HCT116 (cell line): ENCODE measurements at regions not wholly inside any gene's neighbourhood (a gene's known extent, or its start where the extent isn't known, plus 50 kb on each side); places are given as distances from the start of the nearest gene placed in this dataset.

Experiments
- CEBPB ChIP-seq: IDR thresholded peaks from 2 replicates; pipeline ENCODE4 v1.6.1; 2012; ENCODE audit warnings: low read depth
- CTCF ChIP-seq, 3 experiments: fragments of 200-600 bp in 1 of 3; sonication (generic) in 1 of 3; IDR thresholded peaks in 2 of 3; conservative IDR thresholded peaks in 1 of 3; 2 replicates each; pipeline ENCODE4 v1.5.1; 2012 to 2017; ENCODE audit warnings: low read depth in 2 of 3, low read length in 2 of 3, antibody characterized with exemption in 1 of 3, borderline replicate concordance in 1 of 3, control low read depth in 1 of 3, mild to moderate bottlenecking in 1 of 3, mixed read lengths in 1 of 3, mixed run types in 1 of 3, moderate library complexity in 1 of 3; ENCODE audit not compliant: insufficient read depth in 1 of 3
- EZH2 ChIP-seq: fragments of 200-600 bp; sonication (generic); IDR thresholded peaks from 2 replicates; pipeline ENCODE4 v1.6.1; 2017; ENCODE audit warnings: antibody characterized with exemption, mixed run types
- POLR2AphosphoS5 ChIP-seq: IDR thresholded peaks from 2 replicates; pipeline ENCODE4 v1.6.1; 2011; ENCODE audit warnings: mild to moderate bottlenecking, low read depth, low read length, moderate library complexity
- TCF7L2 ChIP-seq: IDR thresholded peaks from 2 replicates; pipeline ENCODE4 v1.7.0; 2011; ENCODE audit warnings: borderline replicate concordance, inconsistent platforms; ENCODE audit not compliant: insufficient read depth, insufficient read length; ENCODE audit errors: extremely low read depth

GRCh38 chr11:123365955-123366354 lies 64.1 kb upstream of the GRAMD1B start:
- TF ChIP-seq TCF7L2: no peak
- no peak for TF ChIP-seq CTCF (IDR thresholded peaks at IDR 0.05 in 2 of 3, conservative IDR thresholded peaks at IDR 0.05 in 1 of 3; ENCODE audit: borderline replicate concordance in 1 of 3, insufficient read depth in 1 of 3, low read depth in 2 of 3, low read length in 2 of 3)
- no peak for TF ChIP-seq CEBPB
- no peak for TF ChIP-seq POLR2AphosphoS5
- TF ChIP-seq EZH2: no peak
